Mammary epithelial cell (primary cell): ENCODE measurements at regions not wholly inside any gene's neighbourhood (a gene's known extent, or its start where the extent isn't known, plus 50 kb on each side); places are given as distances from the start of the nearest gene placed in this dataset.

ENCODE experiments used
- CTCF ChIP-seq, 2 donors: IDR thresholded peaks in 1 of 2; conservative IDR thresholded peaks in 1 of 2; 2 replicates each; pipeline ENCODE4 v1.5.1; 2011 to 2012; ENCODE audit warnings: inconsistent platforms in 2 of 2, low read length in 2 of 2, mild to moderate bottlenecking in 2 of 2, control low read depth in 1 of 2, low read depth in 1 of 2; ENCODE audit not compliant: insufficient read depth in 1 of 2; ENCODE audit errors: extremely low read depth in 1 of 2
- EZH2 ChIP-seq: IDR thresholded peaks from 2 replicates; pipeline ENCODE4 v1.6.1; 2012; ENCODE audit warnings: low read length, inconsistent platforms, borderline replicate concordance

- TF ChIP-seq CTCF (conservative IDR thresholded peaks at IDR 0.05 in 1 of 2, IDR thresholded peaks at IDR 0.05 in 1 of 2; ENCODE audit: extremely low read depth in 1 of 2, insufficient read depth in 1 of 2, low read depth in 1 of 2, low read length in 2 of 2): no peak
- TF ChIP-seq EZH2: no peak
Measured at GRCh38 chr3:168802766-168803165, 707.0 kb upstream of the GOLIM4 start.
